Cerebellar nuclear complex (tissue), 1 donor: ENCODE measurements at regions not wholly inside any gene's neighbourhood (a gene's known extent, or its start where the extent isn't known, plus 50 kb on each side); places are given as distances from the start of the nearest gene placed in this dataset.

Experiments
- DNase-seq, 2 experiments: peaks; one replicate each; lab custom pipeline; 2025; lab: John Stamatoyannopoulos, UW

DNA sequence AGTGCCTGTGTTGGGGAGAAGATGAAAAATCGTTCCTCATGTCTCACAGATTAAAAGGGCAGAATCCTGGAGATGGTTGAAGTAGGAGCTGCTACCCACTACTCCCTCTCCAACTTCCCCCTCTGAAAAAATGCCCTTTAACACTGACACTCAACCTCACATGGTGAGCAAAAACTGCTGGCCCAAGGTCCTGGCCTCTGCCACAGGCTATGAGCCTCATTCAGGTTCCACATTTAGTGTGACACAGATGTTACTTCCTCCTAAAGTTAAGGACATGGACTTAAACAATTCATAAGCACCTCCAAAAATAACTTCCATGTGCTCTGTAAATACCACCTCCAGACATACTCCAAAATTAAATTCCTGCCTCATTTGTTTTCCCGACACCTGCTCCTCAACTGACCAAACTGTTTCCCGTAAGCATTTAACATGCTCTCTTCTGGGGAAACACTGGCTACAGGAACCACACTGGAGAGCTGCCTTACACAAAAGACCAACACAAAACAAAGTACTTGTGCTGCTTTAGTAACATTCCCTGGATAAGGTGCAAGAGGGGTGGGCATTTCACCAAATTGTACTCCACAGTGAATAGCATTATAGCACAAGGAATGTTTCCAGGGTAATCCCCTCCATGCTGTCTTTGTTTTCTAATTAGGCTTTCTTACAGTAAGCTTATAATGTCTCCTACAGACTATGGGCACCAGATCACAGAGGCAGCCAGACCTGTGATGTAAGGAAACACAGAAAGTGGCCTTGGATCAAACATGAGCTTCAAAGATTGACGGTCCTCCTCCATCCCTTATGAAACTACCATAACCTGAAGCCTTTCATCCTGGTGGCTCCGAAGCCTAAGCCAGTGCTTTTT, 57.0 kb downstream of the PHLDA1 start:
- no peak for DNase-seq

GRCh38 chr12:75971253-75971652, 60.3 kb downstream of the PHLDA1 start:
- no peak for DNase-seq

DNA sequence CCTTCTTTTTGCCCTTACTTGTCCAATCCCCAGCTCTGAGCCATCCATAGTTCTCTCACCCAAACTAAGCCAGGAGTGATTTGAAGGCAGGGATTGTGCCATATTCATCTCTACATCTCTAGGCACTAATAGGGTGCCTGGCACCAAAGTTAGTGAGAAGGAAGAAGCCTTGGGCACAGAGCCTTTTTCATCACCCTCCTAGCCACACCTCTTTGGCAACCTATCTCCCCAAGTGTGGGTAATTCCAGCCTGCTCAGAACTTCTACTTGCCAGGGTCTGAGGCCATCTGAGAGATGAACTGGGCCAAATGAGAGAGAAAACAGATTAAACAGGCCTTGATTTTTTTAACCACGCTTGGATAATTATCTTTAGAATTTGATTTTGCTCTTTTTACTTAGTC, 61.3 kb downstream of the PHLDA1 start:
- DNase-seq = no peak

DNA sequence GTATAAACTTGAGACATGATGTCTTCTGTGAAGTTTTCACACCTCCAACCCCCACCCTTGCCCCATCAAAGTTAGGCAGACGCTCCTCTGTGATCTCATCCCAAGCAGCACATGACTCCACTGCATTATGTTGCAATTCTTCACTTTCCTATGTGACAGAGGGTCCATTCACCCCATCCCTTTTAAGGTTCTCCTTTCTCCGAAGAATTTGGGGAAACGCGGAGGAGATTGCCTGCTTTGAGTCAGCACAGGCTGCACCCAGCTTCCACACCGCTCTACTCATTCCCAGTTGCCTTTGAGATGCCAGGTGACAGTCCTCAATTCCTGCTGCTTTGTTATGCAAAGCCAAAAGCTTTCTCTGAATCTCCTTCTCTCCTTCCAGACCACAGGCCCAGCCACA, 61.8 kb downstream of the PHLDA1 start:
- DNase-seq = no peak

DNA sequence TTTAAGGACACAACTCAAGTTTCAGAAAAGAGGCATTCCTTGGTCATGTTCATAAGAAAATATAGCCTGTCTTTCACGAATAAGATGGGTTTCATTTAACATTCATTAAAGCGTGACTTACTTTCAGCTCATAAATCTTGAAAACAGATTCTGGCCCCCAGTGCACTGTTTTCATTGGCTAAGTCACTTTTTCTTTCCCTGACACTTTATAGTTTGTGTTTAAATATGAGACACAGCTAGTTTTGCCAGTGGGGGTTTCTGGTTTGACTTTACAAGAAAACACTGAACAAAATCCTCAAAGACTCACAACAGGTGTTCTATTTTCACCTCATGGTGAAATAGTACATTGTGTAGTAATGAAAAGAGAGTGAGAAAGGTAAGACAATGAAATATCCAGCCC, 65.9 kb downstream of the PHLDA1 start:
- DNase-seq = no peak

GRCh38 chr12:75964150-75964549, 67.4 kb downstream of the PHLDA1 start:
- no peak for DNase-seq

GRCh38 chr12:75961878-75962277, 69.7 kb downstream of the PHLDA1 start:
- DNase-seq = no peak

GRCh38 chr12:75960954-75961661, 70.5 kb downstream of the PHLDA1 start:
- no peak for DNase-seq

DNA sequence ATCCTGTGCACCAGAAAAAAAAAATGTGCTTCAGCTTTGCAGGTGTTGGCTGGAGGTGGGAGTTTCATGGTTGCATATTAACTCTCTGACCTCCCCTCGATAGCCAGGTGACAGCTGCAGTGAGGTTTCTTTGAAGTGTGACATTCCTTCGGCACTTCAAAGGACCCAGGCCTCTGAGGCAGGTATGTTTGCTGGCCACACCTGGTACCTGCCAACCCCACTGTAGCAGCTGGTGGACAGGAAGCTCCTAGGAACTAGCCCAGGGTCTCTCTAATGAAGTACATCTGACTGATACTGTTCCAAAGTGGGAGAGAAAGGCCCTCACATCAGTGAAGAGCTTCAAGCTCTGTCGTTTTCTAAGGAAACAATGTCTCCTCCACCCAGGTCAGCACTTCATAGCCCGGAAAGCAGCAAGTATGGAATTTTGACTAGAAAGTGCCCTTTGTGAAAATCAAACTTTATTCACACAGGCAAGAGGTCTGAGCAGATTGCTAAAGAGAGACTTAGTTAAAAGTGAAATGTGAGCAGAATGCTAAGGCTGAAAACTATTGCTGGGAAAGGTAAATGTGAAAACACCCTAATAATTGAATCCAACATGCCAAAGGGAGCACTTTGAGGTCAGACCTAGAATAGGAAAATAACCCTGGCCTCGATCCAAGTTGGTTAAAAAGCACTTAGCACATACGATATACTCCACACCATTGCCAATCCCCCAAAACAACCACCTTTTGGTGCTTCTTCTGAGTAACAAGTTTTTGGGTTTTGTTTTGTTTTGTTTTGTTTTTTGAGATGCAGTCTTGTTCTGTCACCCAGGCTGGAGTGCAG, 71.3 kb downstream of the PHLDA1 start:
- no peak for DNase-seq

GRCh38 chr12:75959506-75959905, 72.1 kb downstream of the PHLDA1 start:
- DNase-seq = no peak

DNA sequence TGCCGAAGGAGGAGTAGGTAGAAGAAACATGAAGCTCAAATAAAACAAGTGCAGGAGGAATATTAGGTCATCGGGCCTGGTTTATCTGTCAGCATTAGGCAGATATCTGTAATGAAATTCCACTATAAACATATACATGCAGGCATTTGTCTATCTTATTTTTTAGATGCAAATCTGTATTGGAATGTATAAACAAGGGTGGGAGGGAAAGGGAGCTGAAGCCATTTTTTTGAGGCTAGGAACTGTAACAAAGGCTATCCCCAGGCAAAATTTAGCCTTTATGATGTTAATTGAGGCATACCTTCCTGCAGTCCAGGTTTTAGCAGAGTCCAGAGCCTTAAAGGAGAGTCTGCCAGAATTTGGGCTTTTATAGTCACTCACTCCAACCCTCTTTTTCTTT, 72.5 kb downstream of the PHLDA1 start:
- DNase-seq = no peak

DNA sequence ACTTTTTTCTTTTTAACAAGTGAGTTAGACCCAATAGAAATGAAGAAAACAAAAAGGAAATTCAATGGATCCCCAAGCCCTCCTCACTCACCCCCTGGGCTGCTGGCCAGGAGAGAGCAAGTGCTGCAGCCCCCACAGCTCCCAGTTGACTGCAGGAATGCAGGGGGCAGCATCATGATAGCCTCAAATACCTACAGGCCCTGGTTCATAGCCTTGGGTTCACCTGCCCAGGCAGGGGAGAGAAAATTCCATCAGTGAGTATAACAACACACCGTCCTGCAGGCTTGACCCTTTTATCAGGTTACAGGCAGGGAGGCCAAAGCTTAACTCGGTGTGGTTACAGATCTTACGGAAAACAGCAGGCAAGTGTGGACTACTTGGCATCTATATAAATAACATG, 76.3 kb downstream of the PHLDA1 start:
- no peak for DNase-seq

DNA sequence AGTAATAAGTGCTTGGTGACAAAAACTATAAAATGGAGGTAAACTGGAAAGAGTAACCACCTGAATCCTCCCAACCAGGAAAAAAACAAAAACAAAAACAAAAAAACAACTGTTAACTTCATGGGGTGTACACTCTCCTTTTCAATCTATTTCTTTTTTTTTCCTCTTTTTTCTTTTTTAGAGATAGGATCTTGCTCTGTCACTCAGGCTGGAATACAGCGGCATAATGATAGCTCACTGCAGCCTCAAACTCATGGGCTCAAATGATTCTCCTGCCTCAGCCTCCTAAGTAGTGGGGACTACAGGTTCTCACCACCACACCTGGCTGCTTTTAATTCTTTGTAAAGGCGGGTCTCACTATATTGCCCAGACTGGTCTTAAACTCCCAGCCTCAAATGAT, 76.8 kb downstream of the PHLDA1 start:
- DNase-seq = no peak

- DNase-seq = no peak
Observed at GRCh38 chr12:75954041-75954440, 77.5 kb downstream of the PHLDA1 start.

DNA sequence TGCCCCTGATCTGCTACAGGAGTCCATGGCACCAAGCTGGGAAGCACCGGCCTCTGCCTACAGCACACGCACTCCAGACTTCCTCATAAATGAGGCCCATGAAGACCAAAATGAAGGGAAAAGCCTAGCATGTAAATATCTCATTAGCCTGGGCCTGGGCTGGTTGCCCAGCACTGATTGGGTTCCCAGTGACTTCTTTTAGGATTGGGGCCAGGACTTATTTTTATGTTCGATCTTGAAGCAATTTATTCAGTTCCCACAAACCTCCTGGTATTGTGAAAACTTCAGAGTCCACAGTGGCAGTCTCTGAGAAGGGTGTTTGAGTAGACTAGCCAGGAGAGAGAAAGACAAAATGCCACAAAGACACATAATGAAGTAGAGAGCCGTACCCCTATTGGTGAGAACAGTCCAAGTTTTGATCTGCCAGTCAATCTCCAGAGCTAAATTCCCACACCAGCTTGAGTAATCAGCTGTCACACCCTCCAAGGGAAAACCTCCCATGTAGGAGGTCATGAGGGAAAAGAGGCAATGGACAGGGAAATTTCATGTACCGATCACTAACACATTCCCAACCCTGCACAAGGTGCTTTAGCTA, 78.2 kb downstream of the PHLDA1 start:
- DNase-seq = no peak

DNA sequence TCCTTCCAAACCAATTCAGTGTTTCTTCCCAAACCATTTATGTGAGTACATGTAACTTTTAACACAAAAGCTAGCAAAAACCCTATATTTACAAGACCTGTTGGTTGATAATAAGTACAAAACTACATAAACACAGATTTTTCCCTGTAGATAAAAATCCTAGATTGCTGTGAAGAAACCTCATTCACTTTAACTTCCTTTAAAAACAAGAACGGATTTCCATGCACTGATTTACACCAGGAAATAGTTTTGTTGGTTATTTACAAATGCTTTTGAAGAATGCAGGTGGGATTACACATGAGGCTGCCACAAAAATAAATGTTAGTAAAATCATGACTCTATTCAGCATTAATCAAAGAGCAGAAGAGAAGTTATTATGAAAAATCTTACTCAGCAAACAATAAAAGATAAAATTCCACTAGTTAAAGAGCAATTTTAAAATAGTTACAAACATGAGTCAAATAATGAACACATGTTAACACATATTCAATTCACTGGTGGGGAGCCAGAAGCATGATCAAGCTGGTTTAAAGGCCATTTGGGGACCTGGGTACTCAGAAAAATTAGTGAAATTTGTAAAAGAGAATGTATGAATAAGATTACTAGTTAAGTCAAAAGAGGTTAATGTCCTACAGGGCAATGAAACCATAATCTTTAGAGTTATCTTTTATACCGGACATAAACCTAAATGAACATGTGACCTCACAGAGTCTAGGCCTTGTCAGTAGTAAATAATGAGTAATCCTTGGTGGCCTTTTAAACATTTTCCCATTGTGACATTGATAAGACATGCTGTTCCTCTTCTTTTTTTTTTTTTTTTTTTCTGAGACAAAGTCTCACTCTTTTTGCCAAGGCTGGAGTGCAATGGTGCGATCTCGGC, 79.9 kb downstream of the PHLDA1 start:
- no peak for DNase-seq

GRCh38 chr12:75947156-75947723, 84.3 kb downstream of the PHLDA1 start:
- DNase-seq = no peak

- DNase-seq = no peak
Observed at GRCh38 chr12:75945581-75945980, 86.0 kb downstream of the PHLDA1 start.

DNA sequence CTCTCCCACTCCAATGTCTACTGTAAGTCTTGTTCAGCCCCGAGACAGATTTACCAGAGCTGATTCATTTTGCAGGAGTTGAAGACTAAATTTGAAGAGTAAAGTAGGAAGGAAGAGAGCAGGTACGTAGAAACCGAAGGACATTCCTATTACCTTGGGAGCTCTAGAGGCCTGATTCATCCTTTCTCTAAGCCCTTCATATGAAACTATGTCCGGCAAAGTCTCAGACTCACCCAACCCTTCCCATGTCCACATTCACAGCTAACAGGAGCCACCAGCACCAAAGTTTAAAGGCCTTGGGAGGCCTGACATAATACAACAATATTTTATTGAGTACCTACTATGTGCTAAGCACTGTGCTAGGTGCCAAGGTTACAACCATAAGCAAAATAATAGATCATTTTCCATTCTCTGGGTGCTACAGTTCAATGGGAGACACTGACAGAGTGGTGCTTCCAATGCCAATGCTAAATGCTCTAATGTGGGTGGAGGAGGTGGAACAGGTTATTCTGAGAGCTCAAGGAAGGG, 86.6 kb downstream of the PHLDA1 start:
- no peak for DNase-seq

DNA sequence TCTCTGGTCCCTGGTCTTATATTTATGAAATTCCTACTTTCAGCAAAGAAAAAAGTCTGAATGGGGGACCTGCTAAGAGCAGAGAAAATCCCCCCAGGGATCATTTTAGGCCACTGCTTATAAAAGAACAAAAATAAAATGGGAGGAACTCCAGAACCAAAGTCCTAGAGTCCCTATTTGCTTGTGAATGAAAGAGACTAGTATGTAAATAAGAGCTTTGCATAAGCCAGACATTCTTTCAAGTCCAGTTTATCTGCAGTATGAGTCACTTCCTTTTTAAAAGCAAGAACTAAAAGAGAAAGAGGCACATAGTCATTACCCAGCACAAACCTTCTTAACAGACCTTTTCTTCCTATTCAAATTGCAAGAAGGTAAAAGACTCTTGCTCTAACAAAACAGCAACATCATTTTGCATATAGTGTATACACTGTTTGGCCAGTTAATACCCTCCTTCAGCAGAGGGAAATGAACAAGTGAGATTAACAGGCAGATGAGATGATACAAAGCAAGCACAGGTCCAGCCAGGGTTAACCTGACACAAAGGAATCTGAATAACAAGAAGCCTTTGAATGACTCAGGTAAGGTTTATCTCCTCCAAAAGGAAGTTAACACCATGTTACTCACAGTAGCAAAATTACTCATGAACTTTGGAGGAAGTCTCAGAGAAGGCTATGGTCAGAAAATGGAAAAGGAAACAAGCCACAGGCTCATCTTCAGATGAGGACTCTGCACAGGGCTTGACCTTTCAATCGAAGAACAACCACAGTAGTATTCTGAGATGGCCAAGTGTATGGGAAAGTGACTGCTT, 87.3 kb downstream of the PHLDA1 start:
- DNase-seq = no peak
